NCI-H446 (cell line): ENCODE measurements at regions not wholly inside any gene's neighbourhood (a gene's known extent, or its start where the extent isn't known, plus 50 kb on each side); places are given as distances from the start of the nearest gene placed in this dataset.
A peak's percentile ranks its signal among the peaks of the same experiment; 100 is the strongest.

ENCODE experiments used
- DNase-seq, 2 experiments: peaks; one replicate each; lab custom pipeline; 2025; lab: John Stamatoyannopoulos, UW

- DNase-seq: no peak
Measured at GRCh38 chr18:24786027-24786426, 325.6 kb downstream of the HRH4 start.

GRCh38 chr18:24790347-24790746, 329.9 kb downstream of the HRH4 start:
- DNase-seq: no peak

- DNase-seq: peak in 1 of 2 experiments; percentile 38
Measured at GRCh38 chr18:24791751-24792545, 331.5 kb downstream of the HRH4 start.

DNA sequence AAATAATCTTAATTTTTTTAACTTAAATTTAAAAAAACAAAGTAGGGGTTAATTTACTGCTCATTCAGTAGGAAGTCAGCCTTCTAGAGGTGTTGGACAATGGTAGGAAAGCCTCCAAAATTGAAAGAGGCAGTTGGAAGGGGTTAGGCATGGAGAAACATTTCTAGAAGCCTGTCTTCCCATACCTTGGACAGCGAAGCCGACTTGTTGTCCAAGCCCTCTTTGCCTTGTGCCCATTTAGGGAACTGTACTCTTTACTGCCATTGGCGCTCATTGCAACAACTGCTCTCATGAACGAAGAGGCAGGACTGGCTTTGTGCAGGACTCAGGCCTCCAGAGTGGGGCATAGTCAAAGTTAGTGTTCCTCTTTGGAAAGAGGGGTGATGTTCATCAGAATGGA, 333.3 kb downstream of the HRH4 start:
- DNase-seq: no peak

DNA sequence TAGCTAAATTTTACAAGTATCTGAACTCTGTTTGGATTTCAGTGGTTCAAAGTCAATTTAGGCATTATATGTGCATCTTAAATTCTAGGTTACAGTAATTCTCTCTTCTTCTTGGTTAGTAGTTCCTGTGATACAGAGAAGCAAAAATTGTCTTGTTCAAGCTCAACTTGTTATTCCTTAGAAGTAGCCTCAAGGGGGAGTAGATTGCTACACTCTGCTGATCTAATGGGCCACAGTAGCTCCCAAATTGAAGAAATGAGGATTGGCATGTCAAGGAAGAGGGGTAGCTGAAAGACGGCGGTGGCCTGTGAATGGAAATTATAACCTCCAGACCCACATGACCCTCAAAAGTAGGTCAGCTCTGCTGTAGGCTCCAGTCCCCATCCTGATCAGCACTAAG, 334.7 kb downstream of the HRH4 start:
- DNase-seq: no peak

DNA sequence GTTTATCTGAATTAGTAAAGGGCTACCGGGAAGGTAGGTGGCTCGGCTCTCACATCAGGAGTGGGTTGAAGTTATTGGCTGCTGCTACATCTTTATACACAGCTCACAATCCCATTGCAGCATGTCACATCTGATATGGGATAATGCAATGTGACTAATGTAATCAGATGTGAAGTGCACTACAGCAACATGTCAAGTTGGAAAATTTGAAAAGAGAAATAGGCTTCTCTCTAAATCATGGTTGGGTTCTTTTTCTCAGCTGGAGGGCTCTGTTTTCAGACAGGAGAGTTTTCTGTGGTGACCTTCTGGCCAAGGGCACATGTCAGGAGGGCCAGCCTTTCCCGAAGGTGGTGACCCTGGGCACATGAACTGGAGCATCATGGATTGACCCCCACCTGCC, 337.5 kb downstream of the HRH4 start:
- no peak for DNase-seq

- DNase-seq: no peak
Measured at GRCh38 chr18:24799176-24799575, 338.7 kb downstream of the HRH4 start.

GRCh38 chr18:24799720-24800119, 339.3 kb downstream of the HRH4 start:
- no peak for DNase-seq

DNA sequence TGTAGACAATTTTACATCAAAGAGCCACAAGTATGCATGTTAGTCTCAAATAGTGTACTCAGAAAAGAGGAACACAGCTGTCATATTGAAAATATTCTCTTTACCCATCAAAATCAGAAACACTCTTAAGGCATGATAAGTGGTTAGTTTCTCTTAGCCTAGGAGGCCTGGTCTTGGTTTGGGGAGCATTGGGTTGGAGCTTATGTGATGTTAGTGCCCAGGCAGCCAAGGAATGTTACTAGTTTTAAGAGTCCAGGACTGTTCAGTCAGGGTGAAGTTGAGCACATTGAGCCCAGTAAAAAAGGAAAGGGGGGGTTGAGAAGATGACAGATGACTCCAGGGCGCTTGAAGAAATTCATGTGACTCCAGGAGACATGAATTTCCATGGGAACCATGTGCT, 340.6 kb downstream of the HRH4 start:
- no peak for DNase-seq

GRCh38 chr18:24802456-24802855, 342.0 kb downstream of the HRH4 start:
- no peak for DNase-seq

- DNase-seq: no peak
Measured at GRCh38 chr18:24805156-24805555, 344.7 kb downstream of the HRH4 start.

DNA sequence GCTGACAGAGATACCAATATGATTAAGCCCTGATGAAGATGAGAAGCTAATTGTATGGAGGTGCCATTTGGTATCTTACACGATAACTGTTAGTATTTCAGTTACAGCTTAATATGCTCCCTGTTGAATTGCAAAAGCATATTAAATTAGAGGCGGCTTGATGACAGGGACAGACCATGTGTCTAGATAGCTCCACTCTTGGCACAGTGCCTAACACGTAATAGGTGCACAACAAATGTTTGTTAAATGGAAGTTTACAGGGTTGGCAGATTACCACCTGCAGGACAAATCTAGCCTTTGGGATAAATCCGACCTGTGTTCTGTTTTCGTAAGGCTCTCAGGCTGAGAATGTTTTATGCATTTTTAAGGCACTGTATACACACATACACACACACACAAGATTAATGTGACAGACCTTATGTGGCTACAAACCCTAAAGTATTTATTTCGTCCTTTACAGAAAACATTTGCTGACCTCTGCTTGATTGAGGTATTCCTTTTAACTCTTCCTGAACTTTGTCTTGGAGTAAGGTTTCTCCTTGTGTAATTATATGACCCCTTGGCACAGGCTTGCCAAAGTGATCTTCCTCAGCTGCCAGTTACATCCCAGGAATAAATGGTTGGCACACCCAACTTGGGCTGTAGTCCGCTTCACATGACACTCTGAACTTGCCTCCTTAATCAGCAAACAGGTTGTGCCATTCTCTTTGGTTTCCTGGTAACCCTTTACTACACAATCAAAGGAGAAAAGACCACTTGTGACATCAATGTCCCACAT, 348.9 kb downstream of the HRH4 start:
- peak in 1 of 2 experiments; percentile 10 for DNase-seq

DNA sequence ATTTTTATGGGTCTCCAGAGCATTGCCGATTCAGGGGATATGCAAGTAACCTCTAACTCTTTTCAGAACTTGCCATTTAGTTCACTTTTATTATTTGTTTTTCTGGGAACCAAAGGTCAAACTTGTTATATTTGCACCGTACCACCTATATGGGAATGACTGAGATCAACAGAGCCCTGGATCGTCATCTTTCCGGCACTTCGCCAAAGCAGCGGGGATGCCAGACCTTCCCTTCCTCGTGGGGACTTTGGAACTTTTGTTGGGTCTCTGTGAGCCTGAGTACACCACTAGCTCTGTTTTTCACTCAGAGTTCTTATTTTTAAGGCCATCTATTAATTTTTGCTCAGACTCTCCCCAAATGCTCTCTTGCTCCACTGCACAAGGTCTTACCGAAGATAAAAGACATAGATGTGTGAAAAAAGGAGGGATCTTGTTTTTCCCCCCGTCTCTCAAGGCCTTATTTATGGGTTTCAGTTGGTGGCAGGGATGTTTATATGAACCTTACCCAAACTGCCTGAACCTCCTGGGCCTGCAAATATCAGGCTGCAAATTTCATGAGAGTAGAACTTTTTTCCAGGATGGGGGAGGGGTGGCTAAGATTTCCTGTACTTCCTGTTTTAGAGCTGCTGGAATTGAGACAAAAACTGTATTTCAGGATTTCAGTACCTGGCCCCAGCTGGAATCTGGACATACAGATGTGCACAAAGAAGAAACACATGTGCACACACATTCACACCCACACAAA, 350.3 kb downstream of the HRH4 start:
- DNase-seq: no peak

DNA sequence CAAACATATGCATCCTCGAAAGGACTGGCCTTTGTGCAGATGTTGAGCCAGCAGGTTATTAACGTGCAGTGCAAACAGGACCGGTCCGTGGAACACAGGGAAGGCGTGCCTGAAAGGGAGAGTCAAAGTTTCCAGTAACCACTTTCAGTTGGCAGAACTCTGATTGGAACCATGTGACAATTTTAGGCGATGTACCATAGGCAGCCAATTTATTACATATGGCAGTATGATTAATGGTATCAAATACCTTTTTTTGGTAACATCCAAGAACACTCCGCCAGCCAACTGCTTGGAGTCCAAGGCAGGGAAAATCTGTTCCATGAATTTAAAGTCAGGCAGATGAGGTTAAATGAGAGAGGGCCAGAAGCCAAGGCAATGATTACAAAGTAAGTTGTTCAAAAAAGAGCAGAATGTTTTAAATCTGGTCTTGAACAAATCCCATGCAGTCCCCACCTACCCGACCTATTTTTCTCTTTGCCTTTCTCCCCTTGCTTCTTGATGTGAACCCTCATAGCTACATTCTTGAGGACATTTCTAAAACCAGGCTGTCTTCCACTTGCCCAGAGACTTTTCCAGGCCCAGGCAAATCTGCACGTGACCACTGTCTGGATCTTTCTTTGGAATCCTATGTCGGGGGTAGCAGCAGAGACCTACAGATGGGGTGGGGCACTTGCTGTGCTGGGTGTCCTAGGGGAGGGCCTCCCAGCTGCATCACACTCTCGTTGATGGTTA, 351.7 kb downstream of the HRH4 start:
- peak; percentile 68 to 95 for DNase-seq

- DNase-seq: no peak
Measured at GRCh38 chr18:24814521-24814920, 354.1 kb downstream of the HRH4 start.

- DNase-seq: no peak
Measured at GRCh38 chr18:24817150-24817549, 356.7 kb downstream of the HRH4 start.

- peak in 1 of 2 experiments; percentile 42 for DNase-seq
Measured at GRCh38 chr18:24817587-24818371, 357.3 kb downstream of the HRH4 start.

- peak; percentile 53 to 85 for DNase-seq
Measured at GRCh38 chr18:24818441-24818840, 358.0 kb downstream of the HRH4 start.

DNA sequence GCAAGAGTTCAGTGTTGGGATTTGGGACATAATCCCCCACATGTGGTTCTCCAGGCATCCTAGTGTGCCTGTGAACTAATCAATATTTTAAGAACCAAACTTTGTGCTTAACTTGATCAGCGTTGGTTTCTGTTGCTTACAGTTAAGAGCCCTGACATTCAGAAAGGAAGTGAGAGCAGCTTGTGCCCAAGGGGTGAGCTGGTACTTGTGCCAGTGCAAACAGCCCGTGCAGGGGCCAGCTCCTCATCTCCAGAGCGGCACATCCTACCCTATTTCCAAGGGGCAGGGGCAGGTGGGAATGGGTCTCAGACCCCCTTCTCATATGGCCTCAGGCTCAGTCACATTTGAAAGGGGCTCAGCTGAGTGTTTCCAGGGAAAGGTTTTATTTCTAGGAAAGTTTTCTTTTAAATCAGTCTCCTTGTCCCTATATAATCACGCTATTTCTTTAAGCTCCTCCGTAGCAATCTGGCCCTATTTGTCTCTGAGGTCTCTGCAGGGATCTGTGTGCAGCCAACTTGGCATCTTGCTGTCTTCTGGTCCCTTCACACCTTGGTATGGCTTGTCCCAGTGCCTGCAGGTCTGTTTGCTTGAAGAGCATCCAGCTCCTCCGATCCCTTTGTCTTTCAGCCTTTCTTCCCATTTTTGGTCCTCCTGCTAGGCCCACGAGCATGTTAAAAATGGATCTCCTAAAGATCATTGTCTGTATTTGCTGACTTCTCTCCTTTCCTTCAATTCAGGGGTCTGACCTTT, 358.9 kb downstream of the HRH4 start:
- no peak for DNase-seq

DNA sequence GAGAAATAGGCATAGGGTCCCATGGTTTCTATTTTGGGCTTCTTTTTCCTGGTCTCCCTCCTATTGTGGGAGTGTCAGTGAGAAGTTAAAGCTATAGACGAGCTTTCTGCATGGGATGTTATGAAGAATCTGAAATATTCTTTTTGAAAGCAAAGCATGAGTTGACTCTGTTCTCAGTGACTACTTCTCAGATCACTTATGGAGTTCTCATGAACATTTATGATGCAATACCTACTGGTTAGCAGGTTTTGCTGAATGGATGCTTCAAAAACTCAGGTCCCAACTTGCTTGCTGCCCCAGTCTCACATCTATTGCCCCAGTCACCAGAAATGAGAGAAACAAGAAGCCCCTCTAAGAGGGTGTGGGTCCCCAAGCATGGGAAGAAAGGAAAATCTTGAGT, 365.0 kb downstream of the HRH4 start:
- no peak for DNase-seq
